ENCODE measurements at regions not wholly inside any gene's neighbourhood (a gene's known extent, or its start where the extent isn't known, plus 50 kb on each side); places are given as distances from the start of the nearest gene placed in this dataset.

DNA sequence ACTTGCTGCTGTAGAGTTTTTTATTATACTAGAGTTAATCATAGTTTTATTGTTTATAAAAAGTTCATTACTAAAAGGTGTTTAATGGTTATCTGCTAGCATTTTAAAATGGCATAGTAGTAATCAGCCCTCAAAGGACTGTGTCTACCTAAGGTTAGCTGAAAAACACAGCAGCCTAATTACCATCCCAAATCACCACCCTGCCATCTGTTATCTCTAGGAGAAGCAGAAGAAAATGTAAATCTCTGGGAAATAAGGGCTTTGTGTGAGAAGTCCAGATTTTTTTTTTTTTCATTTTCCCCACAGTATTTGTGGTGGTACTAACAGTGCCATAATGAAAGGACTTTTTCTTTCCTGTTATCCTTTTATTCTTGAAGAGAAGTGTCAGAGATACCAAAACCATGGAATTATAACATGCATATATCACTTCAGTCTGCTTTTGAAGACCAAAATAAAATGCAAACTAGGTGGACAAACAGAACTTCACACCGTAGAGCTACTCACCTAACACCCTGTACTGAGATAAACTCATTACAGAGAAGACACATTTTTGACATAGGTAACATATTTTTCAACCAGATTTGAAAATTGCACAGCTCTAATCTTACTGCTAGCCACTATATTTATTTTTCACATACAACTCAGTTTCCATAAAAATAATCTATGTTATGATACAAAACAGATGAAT, 876.2 kb downstream of the C12orf50 start:
- H4K20me1 ChIP-seq (ENCODE audit: control insufficient read depth, insufficient read depth, low read depth, low read length): no peaks in the 10 kb centered on the region
- no peak overlapping the region for H3K4me2 ChIP-seq (ENCODE audit: low read length)

GRCh38 chr12:87152075-87152474, 877.1 kb downstream of the C12orf50 start:
- no peak for TF ChIP-seq CTCF (IDR thresholded peaks at IDR 0.05; ENCODE audit: low read depth, low read length, poor library complexity, severe bottlenecking)
- no peak for TF ChIP-seq EZH2phosphoT487 (IDR thresholded peaks at IDR 0.05; ENCODE audit: borderline replicate concordance, low read length)

More for the DNA sequence above, 876.2 kb downstream of the C12orf50 start:
- Histone ChIP-seq H3K4me3 (ENCODE audit: low read length) (no peak overlapping the region), H3K9me3 (ENCODE audit: control insufficient read depth, insufficient read depth, low read length) (no peaks in the 10 kb centered on the region), H3F3A (ENCODE audit: control insufficient read depth, insufficient read depth) (no peaks in the 10 kb centered on the region), H3K27ac (ENCODE audit: low read depth, low read length) (no peak overlapping the region), H3K36me3 (ENCODE audit: control insufficient read depth, low read length) (no peaks in the 10 kb centered on the region), H3K27me3 (ENCODE audit: control insufficient read depth, low read length) (no peaks in the 10 kb centered on the region), H3K79me2 (ENCODE audit: control insufficient read depth, low read length) (no peaks in the 10 kb centered on the region), H3K9me2 (replicated peaks; ENCODE audit: control insufficient read depth, low read length) (no peaks in the 10 kb centered on the region; the same call in 1 of the 2 replicates), H3K4me1 (ENCODE audit: control insufficient read depth, low read length) (no peaks in the 10 kb centered on the region)
- TF ChIP-seq EZH2phosphoT487 (IDR thresholded peaks at IDR 0.05; ENCODE audit: borderline replicate concordance, low read length): no peak
- TF ChIP-seq CTCF (IDR thresholded peaks at IDR 0.05; ENCODE audit: low read depth, low read length, poor library complexity, severe bottlenecking): no peak

DNA sequence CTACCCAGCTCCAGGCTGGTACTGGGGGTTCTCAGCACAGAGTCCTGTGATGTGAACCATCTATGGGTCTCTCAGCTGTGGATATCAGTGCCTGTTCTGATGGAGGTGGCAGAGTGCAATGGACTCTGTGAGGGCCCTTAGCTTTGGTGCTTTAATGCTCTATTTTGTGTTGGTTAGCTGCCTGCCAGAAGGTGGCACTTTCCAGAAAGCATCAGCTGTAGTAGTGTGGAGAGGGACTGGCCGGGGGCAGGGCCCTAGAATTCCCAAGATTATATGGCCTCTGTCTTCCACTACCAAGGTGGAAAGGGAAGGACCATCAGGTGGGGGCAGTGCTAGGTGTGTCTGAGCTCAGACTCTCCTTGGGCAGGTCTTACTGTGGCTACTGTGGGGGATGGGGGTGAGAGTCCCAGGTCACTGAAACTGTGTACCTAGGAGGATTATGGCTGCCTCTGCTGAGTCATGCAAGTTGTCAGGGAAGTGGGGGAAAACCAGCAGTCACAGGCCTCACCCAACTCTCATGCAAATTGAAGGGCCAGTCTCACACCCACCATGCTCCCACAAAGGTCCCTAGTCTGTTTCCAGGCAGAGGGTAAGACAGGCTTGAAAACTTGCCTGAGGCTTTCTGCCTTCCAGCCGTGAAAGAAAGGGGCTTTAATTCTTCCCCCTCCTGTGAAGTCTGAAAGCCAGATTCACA, 878.1 kb downstream of the C12orf50 start:
- H3K9me2 ChIP-seq (replicated peaks; ENCODE audit: control insufficient read depth, low read length): no peaks in the 10 kb centered on the region; the same call in 1 of the 2 replicates

More at GRCh38 chr12:87152075-87152474, 877.1 kb downstream of the C12orf50 start:
- no peak overlapping the region for H3K4me2 ChIP-seq (ENCODE audit: low read length)
- H3K27me3 ChIP-seq (ENCODE audit: control insufficient read depth, low read length): no peaks in the 10 kb centered on the region
- no peaks in the 10 kb centered on the region for H3K36me3 ChIP-seq (ENCODE audit: control insufficient read depth, low read length)
- H3K27ac ChIP-seq (ENCODE audit: low read depth, low read length): no peak overlapping the region
- H3K9me3 ChIP-seq (ENCODE audit: control insufficient read depth, insufficient read depth, low read length): no peaks in the 10 kb centered on the region
- no peaks in the 10 kb centered on the region for H3K4me1 ChIP-seq (ENCODE audit: control insufficient read depth, low read length)
- no peaks in the 10 kb centered on the region for H3K79me2 ChIP-seq (ENCODE audit: control insufficient read depth, low read length)
- no peaks in the 10 kb centered on the region for H4K20me1 ChIP-seq (ENCODE audit: control insufficient read depth, insufficient read depth, low read depth, low read length)
- no peaks in the 10 kb centered on the region; the same call in 1 of the 2 replicates for H3K9me2 ChIP-seq (replicated peaks; ENCODE audit: control insufficient read depth, low read length)
- H3K4me3 ChIP-seq (ENCODE audit: low read length): no peak overlapping the region
- no peaks in the 10 kb centered on the region for H3F3A ChIP-seq (ENCODE audit: control insufficient read depth, insufficient read depth)

More for the DNA sequence above, 878.1 kb downstream of the C12orf50 start:
- Histone ChIP-seq H4K20me1 (ENCODE audit: control insufficient read depth, insufficient read depth, low read depth, low read length) (no peaks in the 10 kb centered on the region), H3K4me1 (ENCODE audit: control insufficient read depth, low read length) (no peaks in the 10 kb centered on the region), H3F3A (ENCODE audit: control insufficient read depth, insufficient read depth) (no peaks in the 10 kb centered on the region), H3K9me3 (ENCODE audit: control insufficient read depth, insufficient read depth, low read length) (no peaks in the 10 kb centered on the region), H3K4me2 (ENCODE audit: low read length) (no peak overlapping the region), H3K27me3 (ENCODE audit: control insufficient read depth, low read length) (no peaks in the 10 kb centered on the region), H3K79me2 (ENCODE audit: control insufficient read depth, low read length) (no peaks in the 10 kb centered on the region), H3K27ac (ENCODE audit: low read depth, low read length) (no peak overlapping the region), H3K36me3 (ENCODE audit: control insufficient read depth, low read length) (no peaks in the 10 kb centered on the region), H3K4me3 (ENCODE audit: low read length) (no peak overlapping the region)
- TF ChIP-seq EZH2phosphoT487 (IDR thresholded peaks at IDR 0.05; ENCODE audit: borderline replicate concordance, low read length) (no peak), CTCF (IDR thresholded peaks at IDR 0.05; ENCODE audit: low read depth, low read length, poor library complexity, severe bottlenecking) (no peak)

Data from DOHH2 (cell line).